Transverse colon (tissue), 4 donors: ENCODE measurements at regions not wholly inside any gene's neighbourhood (a gene's known extent, or its start where the extent isn't known, plus 50 kb on each side); places are given as distances from the start of the nearest gene placed in this dataset.
"Not testable (repeated sequence)": the region's sequence is repeated elsewhere in the genome, so short reads cannot be mapped to it uniquely, and the experiment has no call there.

Experiments
- DNase-seq: peaks from one replicate; pipeline ENCODE4 v3.0.0-alpha.2; 2019
- H3K27ac ChIP-seq, 4 donors: fragments of 200-600 bp; sonication (generic); 2 replicates each; pipeline ENCODE4 v1.5.1; 2016 to 2018; ENCODE audit warnings: inconsistent platforms in 4 of 4
- H3K27me3 ChIP-seq: fragments of 200-600 bp; sonication (generic); 2 replicates; pipeline ENCODE4 v1.5.1; 2017; ENCODE audit warnings: inconsistent platforms
- H3K36me3 ChIP-seq, 4 donors: fragments of 200-600 bp; sonication (generic); 2 replicates each; pipeline ENCODE4 v1.5.1; 2017 to 2019; ENCODE audit warnings: inconsistent platforms in 4 of 4
- H3K4me1 ChIP-seq, 4 donors: fragments of 200-600 bp; sonication (generic); 2 replicates each; pipeline ENCODE4 v1.5.1; 2017 to 2020; ENCODE audit warnings: inconsistent platforms in 4 of 4
- H3K4me3 ChIP-seq, 4 donors: fragments of 200-600 bp; sonication (generic); 1 replicate in 1 of 4; 2 replicates in 3 of 4; pipeline versions ENCODE4 v1.5.1 to v1.6.1; 2017 to 2019; ENCODE audit warnings: inconsistent platforms in 4 of 4
- H3K9me3 ChIP-seq, 2 donors: fragments of 200-600 bp; sonication (generic); 2 replicates each; pipeline ENCODE4 v1.5.1; 2017 to 2019; ENCODE audit warnings: inconsistent platforms in 2 of 2
- EP300 ChIP-seq: sonication (generic); formaldehyde crosslinking; IDR thresholded peaks from one replicate; pipeline ENCODE4 v1.6.1; 2017; ENCODE audit warnings: antibody characterized with exemption, low read depth
- POLR2A ChIP-seq: fragments of 450-650 bp; IDR thresholded peaks from one replicate; pipeline ENCODE4 v1.6.1; 2016; ENCODE audit warnings: antibody characterized with exemption, mild to moderate bottlenecking, moderate library complexity
- POLR2AphosphoS5 ChIP-seq, 3 donors: sonication (generic); formaldehyde crosslinking; IDR thresholded peaks; one replicate each; pipeline ENCODE4 v1.6.1; 2016; ENCODE audit warnings: antibody characterized with exemption in 3 of 3
- WGBS, 2 donors: methylation state at CpG; one replicate each; pipeline ENCODE4 v1.1.5; 2018; ENCODE audit warnings: low coverage in 1 of 2; 5-methylcytosine and 5-hydroxymethylcytosine counted together
- in situ Hi-C, 4 donors: fragments of 200-750 bp; cut with MboI; loops; one replicate each; pipeline versions ENCODE4 v1.15.0 to v1.15.1; 2017; ENCODE audit warnings: low sequenced_read_pairs in 3 of 4, low pct_ligation_motif_present in 1 of 4, low pct_unique_long_range_greater_than_20kb in 1 of 4
- intact Hi-C: fragments of 100-400 bp; cut with DNase I; formaldehyde crosslinking; loops from one replicate; pipeline ENCODE4 v1.15.1; 2023; ENCODE audit warnings: low total_unique reads
- TF ChIP-seq, protein P1 (sequence below), 5 experiments: fragments of 200-600 bp in 3 of 5; fragments of 450-650 bp in 2 of 5; sonication (generic) in 3 of 5; IDR thresholded peaks; 1 replicate in 2 of 5; 2 replicates in 3 of 5; pipeline ENCODE4 v1.5.1; 2016 to 2017; ENCODE audit warnings: antibody characterized with exemption in 5 of 5, inconsistent platforms in 3 of 5, mild to moderate bottlenecking in 2 of 5, moderate library complexity in 1 of 5

- H3K27me3 ChIP-seq: no peaks in the 10 kb centered on the region
- intact Hi-C loops (no loop called here), in situ Hi-C loops (no loop called here)
- H3K4me1 ChIP-seq: peaks cover 0 to 12% (median 6%) of the 10 kb centered on the region in 4 donors
- H3K4me3 ChIP-seq: peak overlapping the region in 2 of 4 donors; percentile 35 to 55
- TF ChIP-seq, protein P1, sequence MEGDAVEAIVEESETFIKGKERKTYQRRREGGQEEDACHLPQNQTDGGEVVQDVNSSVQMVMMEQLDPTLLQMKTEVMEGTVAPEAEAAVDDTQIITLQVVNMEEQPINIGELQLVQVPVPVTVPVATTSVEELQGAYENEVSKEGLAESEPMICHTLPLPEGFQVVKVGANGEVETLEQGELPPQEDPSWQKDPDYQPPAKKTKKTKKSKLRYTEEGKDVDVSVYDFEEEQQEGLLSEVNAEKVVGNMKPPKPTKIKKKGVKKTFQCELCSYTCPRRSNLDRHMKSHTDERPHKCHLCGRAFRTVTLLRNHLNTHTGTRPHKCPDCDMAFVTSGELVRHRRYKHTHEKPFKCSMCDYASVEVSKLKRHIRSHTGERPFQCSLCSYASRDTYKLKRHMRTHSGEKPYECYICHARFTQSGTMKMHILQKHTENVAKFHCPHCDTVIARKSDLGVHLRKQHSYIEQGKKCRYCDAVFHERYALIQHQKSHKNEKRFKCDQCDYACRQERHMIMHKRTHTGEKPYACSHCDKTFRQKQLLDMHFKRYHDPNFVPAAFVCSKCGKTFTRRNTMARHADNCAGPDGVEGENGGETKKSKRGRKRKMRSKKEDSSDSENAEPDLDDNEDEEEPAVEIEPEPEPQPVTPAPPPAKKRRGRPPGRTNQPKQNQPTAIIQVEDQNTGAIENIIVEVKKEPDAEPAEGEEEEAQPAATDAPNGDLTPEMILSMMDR (IDR thresholded peaks at IDR 0.05): peak in 1 of 5 experiments; percentile 3
- TF ChIP-seq EP300: no peak
- peak overlapping the region; percentile 78 to 85 (median 84) for H3K27ac ChIP-seq
- 67 to 71% methylated on average over 4 to 5 of the region's 5 CpGs for WGBS, 2 donors
- H3K9me3 ChIP-seq: no peaks in the 10 kb centered on the region
- DNase-seq: no peak
- peaks cover 0 to 23% (median under 1%) of the 10 kb centered on the region in 4 donors for H3K36me3 ChIP-seq
Measured at GRCh38 chr21:36260802-36261201, 59.2 kb upstream of the MORC3 start.

GRCh38 chr21:36261459-36261858, 58.5 kb upstream of the MORC3 start:
- Histone ChIP-seq H3K4me1 (peaks cover 0 to 12% (median 6%) of the 10 kb centered on the region in 4 donors), H3K36me3 (peaks cover 0 to 21% (median 0%) of the 10 kb centered on the region in 4 donors), H3K4me3 (no peak overlapping the region), H3K9me3 (no peaks in the 10 kb centered on the region), H3K27me3 (no peaks in the 10 kb centered on the region), H3K27ac (peak overlapping the region in 1 of 4 donors; percentile 85)
- DNase-seq: no peak
- WGBS, 2 donors: 93 to 96% methylated on average over 3 to 5 of the region's 5 CpGs
- intact Hi-C loops: no loop called here
- no peak for TF ChIP-seq POLR2AphosphoS5 (IDR thresholded peaks at IDR 0.05)
- TF ChIP-seq EP300: no peak
- no peak for TF ChIP-seq POLR2A
- TF ChIP-seq, protein P1 (IDR thresholded peaks at IDR 0.05): no peak
- in situ Hi-C loops: no loop called here

GRCh38 chr21:36263797-36264196, 56.2 kb upstream of the MORC3 start:
- Histone ChIP-seq H3K27me3 (no peaks in the 10 kb centered on the region), H3K9me3 (no peaks in the 10 kb centered on the region), H3K4me1 (peaks cover 0 to 12% (median 6%) of the 10 kb centered on the region in 4 donors), H3K4me3 (no peak overlapping the region), H3K36me3 (peaks cover 0 to 18% (median 0%) of the 10 kb centered on the region in 4 donors), H3K27ac (no peak overlapping the region)
- WGBS, 2 donors: 70 to 81% methylated on average over 3 to 8 of the region's 8 CpGs
- no peak for DNase-seq
- TF ChIP-seq POLR2A (no peak), EP300 (no peak), POLR2AphosphoS5 (IDR thresholded peaks at IDR 0.05) (no peak)
- TF ChIP-seq, protein P1 (IDR thresholded peaks at IDR 0.05): no peak
- in situ Hi-C loops: no loop called here
- intact Hi-C loops: no loop called here

- in situ Hi-C loops: no loop called here
- no peak for TF ChIP-seq POLR2AphosphoS5 (IDR thresholded peaks at IDR 0.05)
- TF ChIP-seq, protein P1 (IDR thresholded peaks at IDR 0.05): no peak
- no peak for TF ChIP-seq EP300
- no peak for TF ChIP-seq POLR2A
- Histone ChIP-seq H3K36me3 (peaks cover 0 to 21% (median 0%) of the 10 kb centered on the region in 4 donors), H3K4me1 (peaks cover 0 to 5% (median 4%) of the 10 kb centered on the region in 4 donors), H3K27me3 (no peaks in the 10 kb centered on the region), H3K9me3 (no peaks in the 10 kb centered on the region), H3K27ac (no peak overlapping the region), H3K4me3 (no peak overlapping the region)
- intact Hi-C loops: no loop called here
- DNase-seq: no peak
- WGBS, 2 donors: 92 to 100% methylated on average over 4 to 9 of the region's 9 CpGs
Measured at GRCh38 chr21:36265431-36265830, 54.6 kb upstream of the MORC3 start.

DNA sequence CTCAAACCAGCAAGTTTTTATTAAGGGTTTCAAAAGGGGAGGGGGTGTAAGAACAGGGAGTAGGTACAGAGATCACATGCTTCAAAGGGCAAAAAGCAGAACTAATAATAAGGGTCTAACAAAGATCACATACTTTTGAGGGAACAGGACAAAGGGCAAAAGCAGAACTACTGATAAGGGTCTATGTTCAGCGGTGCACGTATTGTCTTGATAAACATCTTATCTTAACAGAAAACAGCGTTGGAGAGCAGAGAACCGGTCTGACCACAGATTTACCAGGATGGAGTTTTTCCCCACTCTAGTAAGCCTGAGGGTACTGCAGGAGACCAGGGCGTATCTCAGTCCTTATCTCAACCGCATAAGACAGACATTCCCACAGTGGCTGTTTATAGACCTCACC, 52.2 kb upstream of the MORC3 start:
- H3K27me3 ChIP-seq, H3K4me3 ChIP-seq, H3K27ac ChIP-seq, H3K4me1 ChIP-seq, DNase-seq, in situ Hi-C loops, H3K9me3 ChIP-seq, intact Hi-C loops: not testable (repeated sequence)
- H3K36me3 ChIP-seq: peaks cover 0 to 21% (median 5%) of the 10 kb centered on the region in 4 donors
- 50 to 66% methylated on average over 5 to 6 of the region's 6 CpGs for WGBS, 2 donors

GRCh38 chr21:36268264-36268663, 51.7 kb upstream of the MORC3 start:
- intact Hi-C loops, in situ Hi-C loops: not testable (repeated sequence)

More at GRCh38 chr21:36268264-36268663, 51.7 kb upstream of the MORC3 start:
- H3K27ac ChIP-seq, H3K4me1 ChIP-seq, DNase-seq, H3K9me3 ChIP-seq, H3K4me3 ChIP-seq, H3K27me3 ChIP-seq: not testable (repeated sequence)
- H3K36me3 ChIP-seq: peaks cover 0 to 21% (median 5%) of the 10 kb centered on the region in 4 donors
- 86 to 92% methylated on average over 4 of the region's 4 CpGs for WGBS, 2 donors
